ENCODE measurements at regions not wholly inside any gene's neighbourhood (a gene's known extent, or its start where the extent isn't known, plus 50 kb on each side); places are given as distances from the start of the nearest gene placed in this dataset.
A peak's percentile ranks its signal among the peaks of the same experiment; 100 is the strongest.

DNA sequence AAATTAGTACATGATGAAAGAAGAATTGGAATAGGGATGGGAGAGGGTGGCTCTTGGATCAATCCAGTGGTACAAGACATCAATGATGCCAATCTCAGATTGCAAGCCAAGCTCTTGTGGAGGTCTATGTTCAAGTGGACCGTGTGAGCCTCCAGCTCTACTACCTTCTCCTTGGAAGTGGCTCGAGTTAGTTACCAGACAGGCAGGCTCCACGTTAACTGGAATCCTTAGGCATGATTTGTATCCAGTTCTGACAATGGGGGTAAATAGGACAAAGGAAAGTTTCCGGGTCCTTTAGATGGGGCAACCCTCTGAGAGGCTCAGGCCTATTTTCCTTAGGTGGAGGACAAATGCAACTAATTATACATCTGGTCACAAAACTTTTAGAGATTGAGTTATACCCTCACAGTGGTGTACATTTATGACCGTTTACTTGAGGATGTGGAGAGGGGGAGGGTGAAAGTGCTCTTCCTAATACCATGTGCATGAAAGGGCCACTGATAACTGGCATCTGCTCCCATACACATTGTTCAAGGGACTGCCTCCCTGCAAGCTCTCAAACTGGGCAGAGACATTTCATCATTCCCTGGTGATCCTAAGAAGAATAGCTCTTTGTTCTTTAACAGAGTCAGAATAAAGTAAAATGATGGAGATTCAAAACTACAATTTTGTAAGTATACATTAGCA is 180.2 kb downstream of the SOCS6 start:
- DNase-seq: no peak

DNA sequence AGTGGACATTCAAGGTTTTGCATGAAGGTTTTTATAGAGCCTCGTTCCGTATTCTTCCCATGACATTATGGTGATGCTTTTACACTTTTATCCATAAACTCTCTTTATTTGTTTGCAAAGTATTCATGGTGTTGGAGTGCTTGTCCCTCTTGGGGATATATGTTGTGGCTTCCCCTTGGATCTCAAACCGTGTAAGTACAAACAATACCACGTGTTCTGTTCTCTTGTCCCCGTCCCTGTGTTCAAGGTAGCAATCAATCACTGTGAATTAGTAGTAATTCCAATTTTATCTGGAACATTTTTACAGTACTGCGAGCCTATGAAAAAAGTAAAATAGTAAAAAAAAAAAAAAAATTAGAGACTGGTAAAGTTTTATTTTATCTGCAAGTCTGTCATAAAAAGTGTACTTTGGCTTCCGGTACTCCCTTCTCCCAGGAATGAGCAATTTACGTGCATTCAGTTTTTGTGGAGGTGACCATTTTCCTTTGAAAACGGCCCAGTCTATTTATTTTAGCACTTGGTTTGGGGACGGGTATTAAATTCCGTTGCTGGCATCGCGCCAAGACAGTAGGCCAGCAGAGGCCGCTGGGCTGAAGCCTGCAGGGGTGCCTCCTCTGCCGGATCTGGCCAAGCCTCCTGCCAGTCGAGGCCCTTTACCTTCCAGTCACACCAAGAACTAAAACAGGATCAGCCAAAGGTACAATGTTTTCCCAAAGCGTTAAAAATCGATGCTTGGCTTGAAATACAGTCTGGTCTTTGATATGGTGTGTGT is 175.7 kb downstream of the SOCS6 start:
- DNase-seq: peak; percentile 14

DNA sequence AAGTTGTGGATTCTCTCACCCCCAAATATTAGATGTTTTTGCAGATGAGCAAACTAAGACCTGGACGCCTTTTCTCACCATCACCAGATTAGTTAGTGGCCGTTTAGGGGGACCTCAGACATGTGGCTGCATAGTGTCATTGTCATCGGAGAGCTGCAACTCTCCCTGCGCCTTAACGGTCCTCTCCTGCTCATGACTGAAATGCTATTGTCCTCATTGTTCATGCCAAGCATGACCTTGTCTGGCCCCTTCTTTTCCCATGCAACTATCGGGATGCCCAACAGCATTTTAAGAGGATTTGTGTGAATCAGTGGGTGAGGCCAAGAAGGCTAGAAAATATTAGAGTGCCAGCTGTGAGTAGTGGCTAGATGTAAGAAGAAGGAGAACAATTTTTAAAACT is 174.2 kb downstream of the SOCS6 start:
- DNase-seq: no peak

DNA sequence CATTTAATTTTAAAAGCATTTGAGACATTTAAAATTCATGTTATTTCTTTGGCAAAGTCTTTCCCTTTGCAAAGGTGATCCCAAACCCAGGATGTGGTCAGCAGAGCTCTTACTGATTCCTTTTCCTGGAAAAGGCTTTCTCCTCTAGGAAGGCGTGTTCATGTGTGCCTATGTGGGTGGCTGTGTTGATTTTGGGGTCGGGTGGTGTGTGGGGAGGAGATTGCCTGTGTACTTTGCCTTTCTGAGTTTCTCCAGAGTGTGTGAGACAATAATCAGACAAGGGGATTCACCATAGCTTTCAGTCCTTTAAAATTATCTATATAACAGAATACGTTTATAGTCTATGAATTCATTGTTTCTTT is 173.2 kb downstream of the SOCS6 start:
- DNase-seq: no peak

DNA sequence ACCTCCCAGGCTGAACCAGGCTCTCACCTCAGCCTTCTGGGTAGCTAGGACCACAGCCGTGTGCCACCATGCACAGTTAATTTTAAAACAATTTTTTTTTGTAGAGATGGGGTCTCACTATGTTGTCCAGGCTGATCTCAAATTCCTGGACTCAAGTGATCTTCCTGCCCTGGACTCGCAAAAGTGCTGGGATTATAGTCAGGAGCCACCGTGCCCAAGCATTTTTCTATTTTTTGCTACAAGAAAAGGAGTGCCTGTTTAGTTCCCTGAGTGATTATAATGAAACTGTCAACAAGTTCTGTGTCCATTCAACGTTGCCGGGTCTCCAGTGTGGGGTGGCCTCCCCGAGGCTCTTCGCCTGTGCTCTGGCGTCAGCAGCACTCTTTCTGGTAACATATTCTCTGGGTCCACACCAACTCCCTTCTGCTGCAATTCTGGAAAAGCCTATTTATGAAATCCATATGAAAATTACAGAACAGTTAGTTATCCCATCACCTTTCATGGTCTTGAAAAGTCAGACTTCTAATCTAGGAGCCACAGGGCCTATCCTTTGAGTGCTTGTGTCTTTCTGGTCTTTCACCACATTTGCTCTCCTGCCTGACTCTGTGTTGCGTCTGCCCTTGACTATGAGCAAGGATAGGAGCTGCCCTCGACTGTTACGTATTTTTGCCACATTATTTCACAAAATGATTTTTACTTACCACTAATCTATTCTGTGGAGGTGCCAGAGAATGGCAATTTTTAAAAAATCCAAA is 172.7 kb downstream of the SOCS6 start:
- DNase-seq: no peak

DNA sequence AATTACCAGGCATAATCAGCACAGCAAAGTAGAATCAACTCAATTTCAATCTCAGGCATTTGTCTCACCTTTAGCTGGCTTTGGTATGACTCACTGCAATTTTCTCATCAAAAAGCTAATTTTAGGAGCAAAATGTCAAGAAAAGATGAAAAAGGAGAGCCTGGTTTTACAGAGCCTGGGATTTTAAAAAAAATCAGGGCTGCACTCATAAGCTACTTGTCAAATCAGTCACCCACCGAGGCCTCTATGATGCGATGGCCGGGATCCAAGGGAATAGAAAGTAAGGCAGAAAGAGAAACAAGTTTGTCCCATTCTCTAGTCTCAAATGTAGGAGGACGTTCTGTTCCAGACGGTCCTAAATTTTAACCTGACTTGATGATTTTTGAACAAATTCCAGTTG is 170.9 kb downstream of the SOCS6 start:
- no peak for DNase-seq

DNA sequence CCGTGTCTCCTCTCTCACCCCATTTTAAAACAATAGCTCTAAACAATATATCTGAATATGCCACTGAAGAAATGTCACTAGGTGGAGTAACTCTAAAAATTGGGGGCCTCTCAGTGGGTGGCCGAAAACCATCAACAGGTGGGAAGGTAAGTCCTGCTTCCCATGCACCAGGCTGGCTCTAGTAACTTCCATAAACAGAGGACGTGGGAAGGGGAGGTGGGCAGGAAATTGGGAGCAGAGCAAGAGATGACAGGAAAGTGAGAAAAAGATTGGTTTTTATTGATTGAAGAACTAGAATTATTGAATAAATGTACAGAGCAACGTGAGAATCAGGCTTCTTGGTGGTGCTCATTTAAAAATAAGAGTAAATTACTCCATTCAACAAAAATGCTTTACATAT is 170.4 kb downstream of the SOCS6 start:
- DNase-seq: no peak

DNA sequence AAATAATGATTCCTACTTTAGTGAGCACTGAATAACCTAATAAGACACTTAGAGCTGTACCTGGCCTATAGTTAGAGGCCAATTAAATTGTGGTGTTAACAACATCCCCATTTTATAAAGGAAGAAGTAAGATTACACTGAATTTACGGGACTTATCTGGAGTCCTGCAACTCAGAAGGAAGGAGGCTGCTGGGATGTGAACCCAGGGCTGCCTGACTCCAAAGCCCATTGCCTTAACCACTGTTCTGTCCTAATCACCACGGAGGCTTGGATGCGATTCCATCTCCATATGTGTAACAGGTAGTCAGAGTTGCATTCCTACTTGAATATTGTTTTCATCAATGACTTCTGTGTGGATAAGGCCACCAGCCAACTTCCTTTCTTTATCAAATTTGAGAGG is 168.9 kb downstream of the SOCS6 start:
- DNase-seq: no peak

DNA sequence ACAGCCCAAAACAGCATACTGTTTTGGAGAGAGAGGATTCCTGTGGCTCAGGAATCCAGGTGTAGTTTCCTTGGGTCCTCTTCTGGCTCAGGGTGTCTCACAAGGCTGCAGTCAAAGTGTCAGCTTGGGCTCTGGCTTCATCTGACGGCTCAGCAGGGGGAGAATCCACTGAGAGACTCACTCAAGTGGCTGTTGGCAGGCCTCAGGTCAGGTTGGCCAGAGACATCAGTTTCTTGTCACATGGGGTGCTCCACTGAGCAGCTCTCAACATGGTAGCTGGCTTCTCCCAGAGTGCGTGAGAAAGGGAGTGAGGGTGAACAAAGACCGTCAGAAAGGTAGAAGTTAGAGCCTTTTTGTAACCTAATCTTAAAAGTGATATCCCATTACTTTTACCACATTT is 168.4 kb downstream of the SOCS6 start:
- no peak for DNase-seq

DNA sequence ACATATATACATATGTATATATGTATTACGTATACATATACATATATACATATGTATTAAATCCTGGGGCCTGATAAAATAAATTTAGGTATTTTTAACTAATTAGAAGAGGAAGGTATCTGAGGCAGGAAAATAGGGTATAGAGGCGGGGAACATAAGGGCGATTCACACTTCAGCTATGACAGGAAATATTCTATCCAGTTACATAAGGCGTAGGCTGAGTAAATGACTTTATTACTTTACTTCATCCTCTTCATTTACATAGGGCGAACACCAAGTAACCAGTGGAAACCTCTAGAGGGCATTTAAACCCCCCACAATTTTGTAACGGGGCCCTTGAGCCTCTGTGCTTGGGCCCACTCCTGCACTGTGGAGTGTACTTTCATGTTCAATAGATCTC is 167.5 kb downstream of the SOCS6 start:
- no peak for DNase-seq

DNA sequence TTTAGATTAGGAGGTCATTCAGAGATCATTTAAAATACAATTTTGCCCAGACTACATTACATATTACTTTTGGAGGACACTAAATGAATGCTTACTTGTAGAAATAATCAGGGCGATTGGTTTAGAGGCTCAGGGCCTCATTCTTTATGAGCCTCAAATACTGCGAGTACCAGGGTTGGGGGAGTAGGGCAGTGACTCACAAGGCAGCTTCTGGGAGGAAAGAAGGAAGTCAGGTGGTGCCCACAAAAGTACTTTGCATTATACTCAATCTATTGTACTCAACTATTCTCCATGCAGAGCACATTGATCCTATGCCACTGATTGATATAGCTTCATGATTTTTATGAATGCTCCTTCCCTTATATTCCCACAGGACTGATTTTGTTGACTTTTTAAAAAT is 166.9 kb downstream of the SOCS6 start:
- DNase-seq: no peak

DNA sequence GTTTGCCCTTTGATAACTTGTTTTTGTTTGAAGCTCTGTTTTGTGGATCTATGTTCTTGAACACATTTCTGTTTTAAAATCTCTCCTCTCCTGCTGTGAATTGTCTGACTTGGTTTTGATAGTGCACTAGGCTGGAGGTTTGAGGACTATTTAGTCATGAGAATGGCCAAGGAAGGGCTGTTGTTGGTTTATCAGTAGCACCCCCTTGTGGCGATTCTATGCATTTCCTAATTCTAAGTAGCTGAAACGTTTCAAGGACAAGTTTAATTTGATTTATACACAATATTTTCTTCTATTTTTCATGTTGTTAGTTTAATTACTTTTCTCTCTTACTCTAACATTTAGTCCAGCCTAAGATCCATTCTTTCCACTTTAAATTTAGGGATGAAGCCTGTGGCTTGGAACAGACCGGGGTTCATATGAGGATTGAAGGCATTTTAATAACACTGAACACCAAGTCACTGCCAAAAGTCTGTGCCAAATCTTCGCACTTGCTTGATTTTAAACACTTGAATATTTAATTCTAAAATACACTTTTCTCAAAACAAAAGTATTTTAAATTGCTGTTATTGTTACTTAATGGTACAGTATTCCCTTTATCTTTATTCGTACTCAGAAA is 166.0 kb downstream of the SOCS6 start:
- peak; percentile 44 for DNase-seq

DNA sequence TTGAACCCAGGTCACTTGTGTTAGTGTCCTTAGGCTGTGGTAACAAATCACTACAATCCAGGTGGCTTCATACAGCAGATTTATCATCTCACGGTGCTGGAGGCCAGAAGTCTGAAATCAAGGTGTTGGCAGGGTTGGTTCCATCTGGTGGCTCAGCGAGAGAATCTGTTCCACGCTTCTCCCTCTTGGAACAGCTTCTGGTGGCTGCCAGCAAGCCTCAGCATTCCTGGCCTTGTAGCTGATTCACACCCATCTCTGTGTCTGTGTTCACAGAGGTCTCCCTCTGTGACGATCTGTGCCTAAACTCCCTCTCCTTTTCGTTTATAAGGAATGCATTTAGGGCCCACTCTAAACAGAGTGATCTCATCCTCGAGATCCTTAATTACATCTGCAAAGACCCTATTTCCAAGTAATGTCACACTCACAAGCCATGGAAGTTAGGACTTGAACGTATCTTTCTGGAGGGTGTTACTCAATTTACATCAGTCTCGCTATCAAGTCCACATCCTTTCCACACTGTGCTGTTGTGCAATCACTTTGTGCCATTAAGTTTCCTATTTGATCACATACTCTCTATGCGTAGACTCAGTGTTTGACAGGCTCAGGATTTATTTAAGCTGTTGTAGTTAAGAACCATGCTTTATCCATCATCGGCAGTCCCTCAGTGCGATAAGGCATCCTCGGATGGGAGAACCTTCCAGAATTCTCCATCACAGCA is 164.4 kb downstream of the SOCS6 start:
- DNase-seq: no peak

DNA sequence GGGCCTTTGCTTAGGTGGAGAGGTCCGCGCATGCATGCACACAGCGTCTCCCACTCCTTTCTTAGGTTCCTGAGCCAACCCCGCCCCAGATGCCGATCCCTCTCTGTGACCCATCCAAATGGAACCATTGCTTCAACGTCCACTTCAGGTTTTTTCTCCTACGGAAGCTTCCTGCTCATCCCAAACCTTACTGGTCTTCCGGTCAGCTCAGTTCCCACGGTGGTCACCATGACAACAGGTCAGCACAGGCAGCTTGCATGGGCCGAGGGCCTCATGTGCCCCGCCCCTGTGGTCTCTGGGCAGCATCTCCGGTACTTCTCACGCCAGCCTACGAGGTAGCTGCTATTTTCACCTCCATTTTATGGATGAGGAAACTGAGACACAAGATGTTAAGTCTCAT is 163.7 kb downstream of the SOCS6 start:
- DNase-seq: no peak

DNA sequence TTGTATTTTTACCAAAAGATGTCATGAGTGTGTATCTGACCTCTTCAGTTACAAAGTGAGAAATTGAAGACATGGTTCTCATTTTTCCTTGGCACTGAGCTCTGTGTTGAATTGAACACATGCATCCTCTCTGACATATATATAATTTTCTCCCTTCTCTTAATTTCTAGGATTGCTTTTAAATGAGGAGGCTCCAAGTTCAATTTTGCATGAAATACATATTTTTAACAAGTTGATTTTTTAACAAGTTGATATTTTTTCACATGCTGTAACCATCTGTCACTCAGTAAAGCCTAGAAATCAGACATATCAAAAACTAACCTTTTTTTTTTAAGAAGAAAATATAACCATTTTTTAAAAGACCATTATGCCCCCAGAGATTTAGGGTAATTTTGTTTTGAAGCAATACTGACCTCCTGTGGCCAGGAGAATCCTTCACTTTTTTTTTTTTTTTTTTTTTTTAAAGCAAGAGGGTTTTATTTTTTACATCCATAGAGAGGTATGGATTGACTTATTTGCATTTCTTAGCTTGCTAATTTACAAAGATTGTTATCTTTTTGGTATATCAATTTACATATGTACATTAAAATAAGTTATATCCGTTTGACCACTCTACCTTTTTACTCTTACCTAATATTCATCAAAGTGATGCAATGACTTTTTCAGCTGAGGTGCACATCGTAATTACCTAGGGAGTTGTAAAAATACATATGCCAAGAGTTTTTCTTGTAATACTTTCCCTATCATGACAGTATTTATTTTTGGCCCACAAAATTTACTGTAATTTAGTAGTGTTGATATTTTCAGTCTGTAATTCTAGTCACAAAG is 161.8 kb downstream of the SOCS6 start:
- no peak for DNase-seq

DNA sequence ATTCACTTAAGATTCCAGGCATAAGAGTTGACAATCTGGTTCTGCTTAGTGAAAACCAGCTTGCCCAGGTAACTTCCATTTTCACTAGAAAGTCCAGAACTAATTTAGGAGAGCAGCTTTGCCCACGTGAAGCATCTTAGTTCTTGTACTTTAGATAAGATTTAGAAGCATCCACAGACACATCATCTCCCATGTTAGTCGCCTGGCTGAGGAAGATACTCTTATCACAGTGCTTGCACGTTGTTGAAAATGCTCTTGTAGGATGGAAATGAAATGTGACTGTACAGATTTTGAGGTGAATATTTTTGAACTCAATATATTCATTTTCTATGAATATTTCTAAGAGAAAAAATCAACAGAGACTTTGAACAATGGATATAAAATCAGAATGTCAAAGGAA is 159.7 kb downstream of the SOCS6 start:
- no peak for DNase-seq

DNA sequence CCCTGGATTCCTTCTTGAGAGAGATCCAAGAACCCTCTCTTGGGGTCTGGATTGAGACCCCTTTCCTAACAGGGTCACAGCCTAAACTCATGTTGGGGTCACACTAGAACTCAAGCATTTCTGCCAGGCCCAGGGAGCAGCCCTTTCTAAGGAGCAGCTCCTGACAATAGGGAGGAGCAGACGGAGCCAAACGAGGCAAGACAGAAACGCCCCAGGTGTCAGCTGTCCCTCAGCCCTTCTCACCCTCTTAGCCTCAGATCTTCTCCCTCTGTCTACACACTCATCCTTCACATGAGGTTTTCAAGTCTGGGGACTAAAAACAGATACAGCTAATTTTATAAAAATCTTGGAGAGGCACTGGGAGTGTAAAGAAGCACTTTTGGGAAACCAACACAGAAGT is 157.2 kb downstream of the SOCS6 start:
- DNase-seq: no peak

DNA sequence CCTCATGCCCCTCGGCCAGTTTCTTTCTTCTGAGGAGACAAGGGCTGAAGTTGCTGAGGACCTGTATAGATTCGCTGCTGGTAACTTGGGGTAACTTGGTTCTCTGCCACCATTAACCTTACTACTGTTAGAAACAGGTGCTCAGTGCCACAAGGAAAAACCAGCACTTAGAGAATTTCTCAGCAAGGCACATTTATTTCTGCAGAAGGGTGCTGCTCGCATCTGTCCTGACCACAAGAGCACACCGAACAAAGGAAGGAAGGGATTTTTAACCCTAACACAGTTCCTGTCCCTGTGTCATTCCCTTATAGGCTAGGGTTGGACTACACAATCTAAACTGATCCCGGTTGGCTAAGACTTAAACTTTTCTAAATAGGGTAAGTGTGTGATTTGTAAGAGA is 154.1 kb downstream of the SOCS6 start:
- no peak for DNase-seq

DNA sequence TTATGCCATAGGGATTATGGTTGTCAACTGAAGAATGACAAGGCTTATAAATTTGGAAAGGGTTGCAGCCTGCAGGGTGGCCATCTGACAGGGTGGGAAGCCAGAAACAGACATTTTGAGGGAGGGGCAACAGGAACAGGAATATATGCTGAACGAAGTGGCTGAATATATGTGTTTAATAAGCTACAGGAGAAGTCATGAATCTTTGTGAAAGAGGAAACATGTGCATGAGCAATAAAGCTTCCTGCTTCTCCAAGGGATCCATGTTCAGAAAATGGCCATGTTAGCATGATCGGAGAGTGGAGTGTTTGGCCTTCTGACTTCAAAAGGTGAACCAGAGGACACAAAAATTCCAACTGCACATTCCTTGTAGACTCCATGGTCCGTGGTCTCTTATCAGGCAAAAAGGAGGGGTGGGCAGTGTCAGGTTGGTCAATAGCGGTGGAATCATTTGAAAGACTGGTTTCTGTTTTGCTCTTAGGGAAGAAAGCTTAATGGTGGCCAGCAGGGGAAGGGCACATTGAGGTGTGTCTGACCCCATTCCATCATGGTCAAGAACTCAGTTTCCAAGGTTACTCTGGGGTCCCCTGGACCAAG is 144.1 kb downstream of the SOCS6 start:
- DNase-seq: no peak

DNA sequence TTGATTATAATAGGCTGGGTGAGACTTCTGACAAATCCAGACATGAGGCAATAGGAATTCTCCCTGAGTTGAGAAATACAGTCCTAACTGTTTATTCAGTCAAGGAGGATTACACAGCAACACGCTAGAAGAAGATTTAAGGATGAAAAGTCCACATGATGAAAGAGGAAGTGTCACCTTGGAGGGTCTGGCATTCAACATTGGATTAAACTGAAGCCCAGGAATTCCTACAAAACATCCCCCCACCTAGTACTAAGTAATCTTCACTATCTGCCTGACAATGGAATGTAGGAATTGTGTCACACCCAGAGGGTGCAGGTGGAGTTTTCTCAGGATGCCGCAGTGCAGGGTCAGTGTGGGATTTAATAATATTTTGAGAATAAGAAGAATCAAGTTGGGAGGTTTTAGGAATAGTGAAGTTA is 142.4 kb downstream of the SOCS6 start:
- no peak for DNase-seq

DNA sequence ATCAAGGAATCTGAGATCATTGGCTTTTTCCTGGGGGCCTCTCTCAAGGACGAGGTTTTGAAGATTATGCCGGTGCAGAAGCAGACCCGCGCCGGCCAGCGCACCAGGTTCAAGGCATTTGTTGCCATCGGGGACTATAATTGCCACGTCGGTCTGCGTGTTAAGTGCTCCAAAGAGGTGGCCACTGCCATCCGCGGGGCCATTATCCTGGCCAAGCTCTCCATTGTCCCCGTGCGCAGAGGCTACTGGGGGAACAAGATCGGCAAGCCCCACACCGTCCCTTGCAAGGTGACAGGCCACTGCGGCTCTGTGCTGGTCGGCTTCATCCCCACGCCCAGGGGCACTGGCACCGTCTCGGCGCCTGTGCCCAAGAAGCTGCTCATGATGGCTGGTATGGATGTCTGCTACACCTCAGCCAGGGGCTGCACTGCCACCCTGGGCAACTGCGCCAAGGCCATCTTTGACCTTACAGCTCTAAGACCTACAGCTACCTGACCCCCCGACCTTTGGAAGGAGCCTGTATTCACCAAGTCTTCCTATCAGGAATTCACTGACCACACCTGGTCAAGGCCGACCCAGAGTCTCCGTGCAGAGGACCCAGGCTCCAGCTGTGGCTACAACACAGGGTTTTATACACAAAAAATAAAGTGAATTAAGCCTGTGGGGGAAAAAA is 141.8 kb downstream of the SOCS6 start:
- no peak for DNase-seq
